ENCODE measurements at regions not wholly inside any gene's neighbourhood (a gene's known extent, or its start where the extent isn't known, plus 50 kb on each side); places are given as distances from the start of the nearest gene placed in this dataset.
"Not testable (repeated sequence)": the region's sequence is repeated elsewhere in the genome, so short reads cannot be mapped to it uniquely, and the experiment has no call there.

DNA sequence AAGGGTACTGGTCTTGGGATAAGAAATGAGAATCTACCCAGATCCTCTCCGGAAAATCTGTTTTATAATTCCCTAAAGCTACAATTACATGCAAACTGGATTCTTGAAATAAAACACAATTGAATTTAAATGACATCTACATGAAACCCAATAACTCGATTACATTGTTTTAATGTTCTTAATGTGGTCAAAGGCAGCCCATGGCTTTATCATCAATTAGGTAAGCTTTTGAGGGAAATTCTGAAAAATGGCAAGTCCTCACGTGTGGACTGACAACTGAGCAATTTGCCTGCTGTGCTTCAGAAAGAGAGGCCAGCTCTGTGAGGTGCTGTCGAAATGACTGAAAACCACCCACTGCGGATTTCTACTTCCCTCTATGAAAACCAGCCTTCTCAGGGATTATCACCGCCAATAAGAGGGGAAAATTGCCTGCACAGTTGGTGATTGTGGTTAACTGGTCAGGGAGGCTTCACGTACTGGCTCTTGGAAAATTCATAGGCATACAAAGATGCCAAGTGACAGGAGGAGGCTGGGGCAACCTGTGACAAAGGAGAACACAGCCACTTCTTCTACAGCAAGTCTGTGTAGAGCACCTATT lies 200.8 kb upstream of the SLCO3A1 start:
- POLR2A ChIA-PET, result no interaction called here

DNA sequence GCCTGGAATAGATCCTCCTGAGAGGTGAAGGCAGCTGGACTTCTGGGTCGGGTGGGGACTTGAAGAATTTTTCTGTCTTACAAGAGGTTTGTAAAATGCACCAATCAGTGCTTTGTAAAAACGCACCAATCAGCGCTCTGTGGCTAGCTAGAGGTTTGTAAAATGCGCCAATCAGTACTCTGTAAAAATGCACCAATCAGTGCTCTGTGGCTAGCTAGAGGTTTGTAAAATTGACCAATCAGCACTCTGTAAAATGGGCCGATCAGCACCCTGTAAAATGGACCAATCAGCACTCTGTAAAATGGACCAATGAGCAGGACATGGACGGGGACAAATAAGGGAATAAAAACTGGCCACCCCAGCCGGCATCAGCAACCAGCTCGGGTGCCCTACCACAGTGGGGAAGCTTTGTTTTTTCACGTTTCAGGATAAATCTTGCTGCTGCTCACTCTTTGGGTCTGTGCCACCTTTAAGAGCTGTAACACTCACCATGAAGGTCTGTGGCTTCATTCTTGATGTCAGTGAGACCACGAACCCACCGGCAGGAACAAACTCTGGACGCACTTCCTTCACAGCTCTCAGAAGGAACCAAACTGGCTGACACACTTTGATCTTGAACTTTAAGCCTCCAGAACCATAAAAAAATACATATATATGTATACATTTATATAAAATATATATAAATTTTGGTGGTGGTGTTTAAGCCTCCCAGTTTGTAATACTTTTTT lies 197.8 kb upstream of the SLCO3A1 start:
- H3K27ac Mint-ChIP-seq (ENCODE audit: unreplicated experiment); H3K27me3 Mint-ChIP-seq (ENCODE audit: insufficient read depth, unreplicated experiment); DNase-seq; intact Hi-C loops (cut with micrococcal nuclease; ENCODE audit: unreplicated experiment); CTCF ChIA-PET; H3K9me3 ChIP-seq; H3K4me3 ChIP-seq (ENCODE audit: low read depth, low read length); H3K4me1 ChIP-seq; H3K27me3 ChIP-seq (replicated peaks; ENCODE audit: control insufficient read depth, insufficient read depth, low read length); H3K36me3 ChIP-seq (ENCODE audit: control insufficient read depth, insufficient read depth, low read length); H3K9me3 Mint-ChIP-seq (ENCODE audit: unreplicated experiment); POLR2A ChIA-PET; H3K4me3 Mint-ChIP-seq (ENCODE audit: unreplicated experiment); H3K36me3 Mint-ChIP-seq (ENCODE audit: insufficient read depth, unreplicated experiment); H3K4me1 Mint-ChIP-seq (ENCODE audit: low read depth, unreplicated experiment); BruUV-seq (replicated peaks): not testable (repeated sequence)

More for the DNA sequence above, 200.8 kb upstream of the SLCO3A1 start:
- Mint-ChIP-seq H3K27me3 (ENCODE audit: insufficient read depth, unreplicated experiment) (peaks cover 7% of the 10 kb centered on the region), H3K4me3 (ENCODE audit: unreplicated experiment) (no peak overlapping the region), H3K27ac (ENCODE audit: unreplicated experiment) (no peak overlapping the region), H3K36me3 (ENCODE audit: insufficient read depth, unreplicated experiment) (no peaks in the 10 kb centered on the region), H3K9me3 (ENCODE audit: unreplicated experiment) (no peaks in the 10 kb centered on the region), H3K4me1 (ENCODE audit: low read depth, unreplicated experiment) (no peaks in the 10 kb centered on the region)
- no peaks in the 10 kb centered on the region for H3K27me3 ChIP-seq (replicated peaks; ENCODE audit: control insufficient read depth, insufficient read depth, low read length)
- BruUV-seq (replicated peaks), result no TSS peak
- no peak for DNase-seq
- no peaks in the 10 kb centered on the region for H3K36me3 ChIP-seq (ENCODE audit: control insufficient read depth, insufficient read depth, low read length)
- TF ChIP-seq, protein P1, sequence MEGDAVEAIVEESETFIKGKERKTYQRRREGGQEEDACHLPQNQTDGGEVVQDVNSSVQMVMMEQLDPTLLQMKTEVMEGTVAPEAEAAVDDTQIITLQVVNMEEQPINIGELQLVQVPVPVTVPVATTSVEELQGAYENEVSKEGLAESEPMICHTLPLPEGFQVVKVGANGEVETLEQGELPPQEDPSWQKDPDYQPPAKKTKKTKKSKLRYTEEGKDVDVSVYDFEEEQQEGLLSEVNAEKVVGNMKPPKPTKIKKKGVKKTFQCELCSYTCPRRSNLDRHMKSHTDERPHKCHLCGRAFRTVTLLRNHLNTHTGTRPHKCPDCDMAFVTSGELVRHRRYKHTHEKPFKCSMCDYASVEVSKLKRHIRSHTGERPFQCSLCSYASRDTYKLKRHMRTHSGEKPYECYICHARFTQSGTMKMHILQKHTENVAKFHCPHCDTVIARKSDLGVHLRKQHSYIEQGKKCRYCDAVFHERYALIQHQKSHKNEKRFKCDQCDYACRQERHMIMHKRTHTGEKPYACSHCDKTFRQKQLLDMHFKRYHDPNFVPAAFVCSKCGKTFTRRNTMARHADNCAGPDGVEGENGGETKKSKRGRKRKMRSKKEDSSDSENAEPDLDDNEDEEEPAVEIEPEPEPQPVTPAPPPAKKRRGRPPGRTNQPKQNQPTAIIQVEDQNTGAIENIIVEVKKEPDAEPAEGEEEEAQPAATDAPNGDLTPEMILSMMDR (IDR thresholded peaks at IDR 0.05; ENCODE audit: insufficient read depth in 1 of 2, low read depth in 1 of 2, low read length in 1 of 2, severe bottlenecking in 1 of 2, unreplicated experiment in 1 of 2), result no peak
- no peak overlapping the region for H3K4me3 ChIP-seq (ENCODE audit: low read depth, low read length)
- CTCF ChIA-PET, result no interaction called here
- intact Hi-C loops (cut with micrococcal nuclease; ENCODE audit: unreplicated experiment), result no loop called here
- no peaks in the 10 kb centered on the region for H3K9me3 ChIP-seq
- H3K4me1 ChIP-seq, result no peaks in the 10 kb centered on the region

- Mint-ChIP-seq H3K4me1 (ENCODE audit: low read depth, unreplicated experiment) (no peaks in the 10 kb centered on the region), H3K27ac (ENCODE audit: unreplicated experiment) (no peak overlapping the region), H3K36me3 (ENCODE audit: insufficient read depth, unreplicated experiment) (no peaks in the 10 kb centered on the region), H3K4me3 (ENCODE audit: unreplicated experiment) (no peak overlapping the region), H3K9me3 (ENCODE audit: unreplicated experiment) (no peaks in the 10 kb centered on the region), H3K27me3 (ENCODE audit: insufficient read depth, unreplicated experiment) (peaks cover 3% of the 10 kb centered on the region)
- intact Hi-C loops (cut with micrococcal nuclease; ENCODE audit: unreplicated experiment), result no loop called here
- Histone ChIP-seq H3K4me1 (no peaks in the 10 kb centered on the region), H3K9me3 (no peaks in the 10 kb centered on the region), H3K36me3 (ENCODE audit: control insufficient read depth, insufficient read depth, low read length) (no peaks in the 10 kb centered on the region), H3K27me3 (replicated peaks; ENCODE audit: control insufficient read depth, insufficient read depth, low read length) (no peaks in the 10 kb centered on the region), H3K4me3 (ENCODE audit: low read depth, low read length) (no peak overlapping the region)
- ChIA-PET CTCF (no interaction called here), POLR2A (no interaction called here)
- DNase-seq, result no peak
- TF ChIP-seq, protein P1 (IDR thresholded peaks at IDR 0.05; ENCODE audit: insufficient read depth in 1 of 2, low read depth in 1 of 2, low read length in 1 of 2, severe bottlenecking in 1 of 2, unreplicated experiment in 1 of 2), result no peak
- BruUV-seq (replicated peaks), result no TSS peak
These were observed 193.3 kb upstream of the SLCO3A1 start for GRCh38 chr15:91660174-91660649.
